ENCODE measurements at regions not wholly inside any gene's neighbourhood (a gene's known extent, or its start where the extent isn't known, plus 50 kb on each side); places are given as distances from the start of the nearest gene placed in this dataset.

- TF ChIP-seq CTCF (IDR thresholded peaks at IDR 0.05; ENCODE audit: low read length, missing control alignments), result no peak
- H3K4me3 ChIP-seq (replicated peaks; ENCODE audit: low read depth, low read length), result no peak overlapping the region
- DNase-seq (ENCODE audit: low read depth), result no peak
These were observed 120.9 kb upstream of the MAGI3 start for GRCh38 chr1:113269168-113269963.

GRCh38 chr1:113271039-113271438 is 119.3 kb upstream of the MAGI3 start:
- H3K4me3 ChIP-seq (replicated peaks; ENCODE audit: low read depth, low read length), result no peak overlapping the region
- no peak for TF ChIP-seq CTCF (IDR thresholded peaks at IDR 0.05; ENCODE audit: low read length, missing control alignments)
- no peak for DNase-seq (ENCODE audit: low read depth)

GRCh38 chr1:113275083-113275482 is 115.2 kb upstream of the MAGI3 start:
- H3K4me3 ChIP-seq (replicated peaks; ENCODE audit: low read depth, low read length), result no peak overlapping the region
- no peak for DNase-seq (ENCODE audit: low read depth)
- no peak for TF ChIP-seq CTCF (IDR thresholded peaks at IDR 0.05; ENCODE audit: low read length, missing control alignments)

- no peak for TF ChIP-seq CTCF (IDR thresholded peaks at IDR 0.05; ENCODE audit: low read length, missing control alignments)
- no peak for DNase-seq (ENCODE audit: low read depth)
- no peak overlapping the region for H3K4me3 ChIP-seq (replicated peaks; ENCODE audit: low read depth, low read length)
These were observed 114.6 kb upstream of the MAGI3 start for GRCh38 chr1:113275691-113276090.

GRCh38 chr1:113276507-113276906 is 113.8 kb upstream of the MAGI3 start:
- no peak for DNase-seq (ENCODE audit: low read depth)
- H3K4me3 ChIP-seq (replicated peaks; ENCODE audit: low read depth, low read length), result no peak overlapping the region
- TF ChIP-seq CTCF (IDR thresholded peaks at IDR 0.05; ENCODE audit: low read length, missing control alignments), result no peak

GRCh38 chr1:113278371-113278770 is 111.9 kb upstream of the MAGI3 start:
- DNase-seq (ENCODE audit: low read depth), result no peak
- no peak overlapping the region for H3K4me3 ChIP-seq (replicated peaks; ENCODE audit: low read depth, low read length)
- TF ChIP-seq CTCF (IDR thresholded peaks at IDR 0.05; ENCODE audit: low read length, missing control alignments), result no peak

GRCh38 chr1:113278777-113279176 is 111.5 kb upstream of the MAGI3 start:
- no peak for TF ChIP-seq CTCF (IDR thresholded peaks at IDR 0.05; ENCODE audit: low read length, missing control alignments)
- no peak overlapping the region for H3K4me3 ChIP-seq (replicated peaks; ENCODE audit: low read depth, low read length)
- DNase-seq (ENCODE audit: low read depth), result no peak
